HG02885 (cell line): ENCODE measurements at regions not wholly inside any gene's neighbourhood (a gene's known extent, or its start where the extent isn't known, plus 50 kb on each side); places are given as distances from the start of the nearest gene placed in this dataset.

Source experiments
- ATAC-seq: cut with Tn5 transposase; IDR thresholded peaks from one replicate; pipeline ENCODE4 v1.9.1; 2021; ENCODE audit warnings: mild to moderate bottlenecking; ENCODE audit not compliant: unreplicated experiment, poor library complexity

DNA sequence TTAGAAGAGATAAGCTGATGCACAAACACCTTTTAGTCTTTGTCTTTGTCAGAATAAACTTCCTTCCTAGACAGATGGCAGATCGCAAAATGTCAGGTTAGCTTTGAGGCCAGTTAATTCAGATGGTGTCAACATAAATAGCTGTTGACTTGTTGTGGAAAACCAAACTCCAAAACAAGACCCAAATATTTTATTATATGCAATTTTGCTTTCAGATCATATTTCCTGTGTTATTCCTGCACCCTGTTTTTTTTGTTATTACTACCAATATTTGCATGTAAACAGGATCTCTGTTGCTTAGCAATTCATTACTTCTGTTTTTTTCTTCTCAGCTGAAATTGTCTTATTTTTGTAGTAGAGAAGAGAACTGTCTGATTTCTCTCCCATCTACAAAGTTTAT, 316.0 kb downstream of the ETS1 start:
- ATAC-seq = no peak

DNA sequence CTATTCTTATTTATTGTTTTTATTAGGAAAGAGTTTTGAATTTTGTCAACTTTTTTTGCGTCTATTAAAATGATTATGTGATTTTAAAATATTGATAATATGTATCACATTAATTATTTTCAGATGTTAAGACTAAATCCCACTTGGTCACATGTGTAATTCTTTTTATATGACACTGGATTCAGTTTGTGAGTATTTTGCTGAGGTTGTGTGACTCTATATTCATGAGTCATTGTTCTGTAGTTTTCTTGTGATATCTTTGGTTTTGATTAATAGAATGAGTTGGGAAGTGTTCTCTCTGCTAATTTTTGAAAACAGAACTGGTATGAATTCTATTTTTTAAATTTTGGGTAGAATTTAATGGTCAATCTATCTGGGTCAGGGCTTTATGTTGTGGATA, 317.9 kb downstream of the ETS1 start:
- no peak for ATAC-seq

GRCh38 chr11:128266893-128267292, 320.5 kb downstream of the ETS1 start:
- no peak for ATAC-seq

- ATAC-seq = no peak
Observed at GRCh38 chr11:128262463-128263345, 324.7 kb downstream of the ETS1 start.

DNA sequence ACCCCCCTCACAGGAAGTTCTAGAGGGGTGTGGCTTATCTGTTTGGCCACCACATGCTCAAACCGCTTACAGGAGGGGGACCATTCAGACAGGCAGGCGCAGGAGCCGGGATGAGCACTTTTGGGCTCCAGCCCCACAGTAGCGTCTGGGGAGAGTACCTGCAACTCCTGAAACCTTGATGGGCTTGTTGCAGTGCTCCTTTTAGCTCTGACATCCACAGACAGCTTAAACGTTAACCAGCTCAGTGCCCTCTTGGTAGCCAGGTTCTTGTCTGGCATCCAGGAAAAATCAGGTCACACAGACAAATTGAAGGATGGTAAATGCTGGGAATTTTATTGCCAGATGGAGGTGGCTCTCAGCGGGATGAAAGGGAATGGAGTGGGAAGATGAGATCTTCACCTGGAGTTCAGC, 326.3 kb downstream of the ETS1 start:
- no peak for ATAC-seq

DNA sequence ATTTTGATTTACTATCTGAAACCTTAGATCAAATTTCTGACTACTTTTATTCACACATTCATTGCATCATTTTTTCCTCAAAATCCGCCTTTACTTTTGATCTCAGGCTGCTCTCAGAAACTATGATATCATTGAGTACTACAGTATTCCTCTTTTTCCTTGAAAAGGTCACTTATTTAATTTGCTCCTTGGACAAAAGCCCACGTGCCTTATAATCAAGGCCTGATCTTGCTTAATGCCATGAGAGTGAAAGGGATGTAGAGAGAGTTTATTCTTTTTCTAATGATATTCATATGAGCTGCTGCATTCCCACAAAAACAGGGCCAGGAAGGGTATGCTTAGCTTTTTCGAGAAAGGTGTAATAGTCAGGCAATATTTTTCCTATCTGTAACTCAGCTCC, 327.0 kb downstream of the ETS1 start:
- no peak for ATAC-seq

GRCh38 chr11:128259816-128260215, 327.5 kb downstream of the ETS1 start:
- no peak for ATAC-seq

- ATAC-seq = no peak
Observed at GRCh38 chr11:128254941-128255340, 332.4 kb downstream of the ETS1 start.

GRCh38 chr11:128251140-128251539, 336.2 kb downstream of the ETS1 start:
- ATAC-seq = no peak

DNA sequence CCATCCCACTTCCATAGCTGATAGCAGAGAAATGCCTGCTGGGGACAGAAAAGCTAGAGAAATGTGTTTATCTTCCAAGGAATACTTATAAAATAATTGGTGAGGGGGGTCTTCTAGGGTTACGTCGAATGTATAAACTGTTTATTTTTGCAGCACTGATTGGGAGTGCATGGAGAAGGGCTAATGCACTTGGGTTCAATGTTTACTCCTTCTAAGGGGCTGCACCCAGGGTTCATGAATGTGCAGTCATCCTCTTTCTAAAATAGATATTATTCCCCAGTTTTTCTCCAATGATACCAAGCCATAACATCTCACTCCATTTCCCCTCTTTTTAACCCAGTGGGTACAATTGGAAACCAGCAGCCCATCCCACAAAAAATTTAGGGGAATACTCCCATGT, 336.9 kb downstream of the ETS1 start:
- ATAC-seq = no peak

GRCh38 chr11:128246810-128247594, 340.4 kb downstream of the ETS1 start:
- ATAC-seq = no peak

- ATAC-seq = no peak
Observed at GRCh38 chr11:128246364-128246801, 341.0 kb downstream of the ETS1 start.

DNA sequence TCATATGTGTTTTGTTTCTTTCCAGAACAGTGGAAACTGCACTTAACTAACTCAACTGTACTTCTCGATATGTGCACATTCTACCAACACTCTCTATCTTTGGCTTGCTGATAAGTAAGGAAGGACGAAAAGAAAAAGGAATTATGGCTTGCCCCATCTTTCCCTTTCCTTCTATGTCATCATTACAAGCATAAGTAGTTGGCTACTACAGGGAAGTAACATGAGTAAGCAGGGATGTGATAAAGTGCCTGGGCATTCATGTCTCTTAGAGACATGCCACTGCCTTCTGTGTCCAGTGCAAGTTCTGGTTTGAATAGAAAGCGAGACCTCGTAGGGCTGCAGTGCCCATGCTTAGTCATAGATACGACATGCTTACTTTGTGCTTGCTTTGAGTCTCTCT, 342.5 kb downstream of the ETS1 start:
- ATAC-seq = no peak

DNA sequence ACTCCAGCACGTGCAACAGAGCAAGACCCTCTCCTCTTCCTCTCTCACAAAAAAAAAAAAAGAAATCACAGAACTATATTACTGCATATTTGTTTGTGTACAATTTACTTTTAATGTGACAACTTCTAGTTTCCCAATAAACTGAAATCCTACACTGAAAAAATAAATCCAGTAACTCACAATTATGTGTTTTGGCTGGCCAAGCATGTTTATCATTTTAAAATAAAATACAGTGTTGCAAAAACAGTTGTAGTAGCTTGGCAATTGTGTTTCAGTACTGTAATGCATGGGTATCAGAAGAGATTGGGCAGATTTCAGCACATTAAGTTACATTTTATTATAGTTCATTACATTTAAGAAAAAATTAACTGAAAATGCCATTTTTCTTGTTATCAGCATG, 344.9 kb downstream of the ETS1 start:
- no peak for ATAC-seq

DNA sequence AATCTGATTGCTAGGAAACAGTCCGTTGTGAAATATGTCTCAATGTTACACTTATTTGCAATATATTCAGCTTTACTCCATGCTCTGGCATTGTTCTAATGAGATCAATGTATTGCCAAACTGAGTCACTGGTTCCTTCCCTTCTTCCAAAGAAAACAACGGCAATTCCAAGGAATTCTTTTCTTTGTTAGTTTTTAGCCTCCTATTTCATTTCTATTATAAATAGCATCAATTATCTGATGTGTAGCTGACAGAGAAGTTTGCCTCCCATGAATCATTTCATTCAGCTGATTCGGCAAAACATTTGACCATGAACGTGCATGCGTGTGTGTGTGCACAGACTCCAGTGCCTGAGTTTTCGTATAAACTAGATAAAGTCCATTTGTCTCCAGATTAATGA, 346.8 kb downstream of the ETS1 start:
- ATAC-seq = no peak

- no peak for ATAC-seq
Observed at GRCh38 chr11:128239306-128239705, 348.1 kb downstream of the ETS1 start.

DNA sequence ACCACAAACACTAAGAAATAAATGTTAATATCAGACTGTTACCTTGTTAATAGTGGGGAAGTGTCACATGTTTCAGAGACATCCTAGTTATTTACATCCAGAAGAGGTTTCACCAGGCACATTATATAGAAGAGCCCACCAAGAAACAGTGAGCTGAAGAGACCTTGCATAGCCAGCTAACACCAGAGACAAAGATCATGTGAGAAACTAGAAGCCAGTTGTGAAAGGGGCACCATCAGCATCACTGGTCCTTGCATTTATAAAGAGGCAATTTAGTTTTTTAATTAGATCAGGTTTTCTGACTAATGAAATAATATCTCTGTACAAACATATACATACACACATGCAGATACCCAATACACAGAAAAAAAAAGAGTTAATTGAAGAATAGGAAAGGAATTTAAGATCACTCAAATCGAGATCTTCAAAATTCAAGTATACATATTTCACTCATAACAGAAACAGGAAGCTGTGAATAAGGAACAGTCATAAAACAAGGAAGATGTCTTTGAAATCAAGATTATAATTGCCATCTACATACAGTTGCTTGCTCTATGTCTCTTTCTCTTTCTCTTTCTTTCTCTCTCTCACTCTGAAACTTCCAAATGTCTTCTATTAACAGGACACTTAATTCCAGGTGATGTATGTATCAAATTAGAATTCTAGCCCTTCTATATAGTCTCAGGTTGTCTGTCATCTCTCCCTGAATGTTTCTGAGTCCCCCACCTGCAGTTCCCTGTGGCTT, 348.7 kb downstream of the ETS1 start:
- ATAC-seq = no peak

DNA sequence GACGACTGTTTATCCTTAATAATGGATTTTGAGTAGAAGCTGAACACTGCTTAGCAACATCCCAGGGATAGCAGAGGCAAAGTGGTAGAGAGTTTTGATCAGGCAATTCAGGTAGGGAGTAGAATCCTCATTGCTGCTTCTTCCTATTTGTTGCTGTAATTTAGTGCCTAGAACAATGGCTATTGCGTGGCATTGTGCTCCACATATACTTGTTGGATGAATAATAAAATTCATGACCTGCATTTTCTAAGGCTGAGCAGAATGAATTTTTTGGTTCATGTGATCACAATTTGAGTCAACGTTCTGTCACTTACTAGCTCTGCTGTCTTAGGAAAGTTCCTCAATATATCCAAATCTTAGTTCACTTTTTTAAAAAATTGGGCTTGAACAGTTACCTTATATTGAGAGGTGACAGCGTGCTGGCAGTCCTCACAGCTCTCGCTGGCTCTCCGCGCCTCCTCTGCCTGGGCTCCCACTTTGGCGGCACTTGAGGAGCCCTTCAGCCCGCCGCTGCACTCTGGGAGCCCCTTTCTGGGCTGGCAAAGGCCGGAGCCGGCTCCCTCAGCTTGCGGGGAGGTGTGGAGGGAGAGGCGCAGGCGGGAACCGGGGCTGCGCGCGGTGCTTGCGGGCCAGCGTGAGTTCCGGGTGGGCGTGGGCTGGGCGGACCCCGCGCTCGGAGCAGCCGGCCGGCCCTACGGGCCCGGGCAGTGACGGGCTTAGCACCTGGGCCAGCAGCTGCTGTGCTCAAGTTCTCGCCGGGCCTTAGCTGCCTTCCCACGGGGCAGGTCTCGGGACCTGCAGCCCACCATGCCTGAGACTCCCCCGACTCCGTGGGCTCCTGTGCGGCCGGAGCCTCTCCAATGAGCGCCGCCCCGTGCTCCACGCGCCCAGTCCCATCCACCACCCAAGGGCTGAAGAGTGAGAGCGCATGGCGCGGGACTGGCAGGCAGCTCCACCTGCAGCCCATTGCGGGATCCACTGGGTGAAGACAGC, 350.6 kb downstream of the ETS1 start:
- ATAC-seq = no peak

DNA sequence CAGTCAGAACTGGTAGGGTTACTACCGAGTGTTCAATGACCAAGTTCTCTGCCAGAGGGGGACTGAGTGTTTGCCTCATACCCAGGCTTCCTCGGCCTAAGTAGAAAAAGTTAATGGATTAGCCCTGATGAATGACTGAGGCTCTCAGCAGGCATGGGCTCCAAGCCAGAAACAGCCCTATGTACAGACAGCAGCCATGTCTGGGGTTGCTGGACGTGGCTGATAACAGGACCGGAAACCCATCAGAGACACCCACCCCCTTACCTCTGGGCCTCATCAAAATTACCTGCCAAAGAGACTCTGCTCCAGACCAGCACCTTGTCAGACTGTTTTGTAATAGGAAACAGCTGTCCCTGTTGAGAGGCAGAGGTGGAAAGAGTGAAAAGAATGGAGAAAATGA, 351.4 kb downstream of the ETS1 start:
- ATAC-seq = no peak

GRCh38 chr11:128235426-128235825, 351.9 kb downstream of the ETS1 start:
- ATAC-seq = no peak
